IMR-90 (cell line): ENCODE measurements at regions not wholly inside any gene's neighbourhood (a gene's known extent, or its start where the extent isn't known, plus 50 kb on each side); places are given as distances from the start of the nearest gene placed in this dataset.

ENCODE experiments used
- ATAC-seq: fragments of 200-7000 bp; cut with Tn5 transposase; 2 replicates; pipeline ENCODE4 v1.9.1; 2020; ENCODE audit warnings: low read depth, mild to moderate bottlenecking, moderate library complexity
- BruUV-seq: library from RNA; stranded (reverse); fragments of 400-500 nt; replicated peaks from 2 replicates; lab custom pipeline; 2021; lab: Mats Ljungman, UMichigan
- CTCF ChIA-PET: fragments of 300-600 bp; formaldehyde crosslinking; extraction: SDS; loops from one replicate; lab custom pipeline; 2021; ENCODE audit warnings: antibody characterized with exemption; lab: Yijun Ruan, JAX
- POLR2A ChIA-PET: fragments of 300-600 bp; sonication (Branson Sonifier 250); formaldehyde crosslinking; loops from one replicate; lab custom pipeline; 2022; ENCODE audit warnings: antibody characterized with exemption; ENCODE audit not compliant: unreplicated experiment; lab: Charles Lee
- DNase-seq: peaks from one replicate; pipeline ENCODE4 v3.0.0; 2013
- H2AFZ ChIP-seq: replicated peaks from 2 replicates; pipeline ENCODE3; 2013; ENCODE audit warnings: low read length, mild to moderate bottlenecking; ENCODE audit not compliant: poor library complexity
- H2AK5ac ChIP-seq: 2 replicates; pipeline ENCODE4 v1.6.1; 2013; ENCODE audit warnings: low read depth, low read length, inconsistent platforms
- H2AK9ac ChIP-seq: replicated peaks from 2 replicates; pipeline ENCODE3; 2013; ENCODE audit warnings: mild to moderate bottlenecking, low read depth, low read length, moderate library complexity; ENCODE audit not compliant: poor library complexity
- H2BK120ac ChIP-seq: 2 replicates; pipeline ENCODE4 v1.6.1; 2013; ENCODE audit warnings: low read depth, low read length, inconsistent platforms
- H2BK15ac ChIP-seq: 3 replicates; pipeline ENCODE4 v1.6.1; 2013; ENCODE audit warnings: low read depth, low read length, inconsistent platforms
- H2BK20ac ChIP-seq: 2 replicates; pipeline ENCODE4 v1.6.1; 2013; ENCODE audit warnings: low read depth, mild to moderate bottlenecking, inconsistent platforms, low read length, moderate library complexity
- H2BK5ac ChIP-seq: 2 replicates; pipeline ENCODE4 v1.6.1; 2013; ENCODE audit warnings: mild to moderate bottlenecking, low read depth, low read length, inconsistent platforms; ENCODE audit not compliant: poor library complexity, severe bottlenecking
- H3K14ac ChIP-seq: replicated peaks from 2 replicates; pipeline ENCODE4 v1.6.1; 2013; ENCODE audit warnings: low read depth, low read length, inconsistent platforms
- H3K18ac ChIP-seq: 2 replicates; pipeline ENCODE4 v1.6.1; 2013; ENCODE audit warnings: low read depth, low read length, control low read depth
- H3K23ac ChIP-seq: 2 replicates; pipeline ENCODE4 v1.6.1; 2013; ENCODE audit warnings: low read depth, low read length, inconsistent platforms
- H3K27ac ChIP-seq: 2 replicates; pipeline ENCODE4 v1.5.1; 2013; ENCODE audit warnings: mild to moderate bottlenecking, control low read depth, low read length; ENCODE audit not compliant: insufficient read depth
- H3K27me3 ChIP-seq: 2 replicates; pipeline ENCODE4 v1.6.1; 2013; ENCODE audit warnings: low read length; ENCODE audit not compliant: control insufficient read depth, insufficient read depth
- H3K36me3 ChIP-seq: 2 replicates; pipeline ENCODE4 v1.6.1; 2013; ENCODE audit warnings: low read length, mixed read lengths; ENCODE audit not compliant: control insufficient read depth, insufficient read depth
- H3K4ac ChIP-seq: 2 replicates; pipeline ENCODE4 v1.6.1; 2013; ENCODE audit warnings: low read depth, low read length, inconsistent platforms
- H3K4me1 ChIP-seq: 2 replicates; pipeline ENCODE4 v1.6.1; 2013; ENCODE audit warnings: low read length, mixed read lengths; ENCODE audit not compliant: control insufficient read depth, insufficient read depth
- H3K4me2 ChIP-seq: 2 replicates; pipeline ENCODE4 v1.6.1; 2013; ENCODE audit warnings: low read depth, mild to moderate bottlenecking, control low read depth, low read length, moderate library complexity
- H3K4me3 ChIP-seq: 2 replicates; pipeline ENCODE4 v1.5.1; 2013; ENCODE audit warnings: low read depth, mild to moderate bottlenecking, control low read depth, low read length, moderate library complexity; ENCODE audit not compliant: insufficient read depth
- H3K56ac ChIP-seq: 2 replicates; pipeline ENCODE4 v1.6.1; 2013; ENCODE audit warnings: low read length, inconsistent platforms; ENCODE audit not compliant: insufficient read depth; ENCODE audit errors: extremely low read depth
- H3K79me1 ChIP-seq, 2 experiments: 2 replicates each; pipeline ENCODE4 v1.6.1; 2013; ENCODE audit warnings: low read length in 2 of 2, inconsistent platforms in 1 of 2, low read depth in 1 of 2
- H3K9ac ChIP-seq: 2 replicates; pipeline ENCODE4 v1.6.1; 2013; ENCODE audit warnings: low read depth, low read length, control low read depth
- H3K9me1 ChIP-seq: 2 replicates; pipeline ENCODE4 v1.6.1; 2013; ENCODE audit warnings: low read length, inconsistent platforms; ENCODE audit not compliant: insufficient read depth
- H3K9me3 ChIP-seq: 2 replicates; pipeline ENCODE4 v1.6.1; 2013; ENCODE audit warnings: low read length; ENCODE audit not compliant: control insufficient read depth, insufficient read depth
- H4K20me1 ChIP-seq: 2 replicates; pipeline ENCODE4 v1.6.1; 2013; ENCODE audit warnings: low read length, inconsistent platforms; ENCODE audit not compliant: insufficient read depth
- H4K5ac ChIP-seq: 2 replicates; pipeline ENCODE4 v1.6.1; 2013; ENCODE audit warnings: mild to moderate bottlenecking, low read depth, low read length, control low read depth
- H4K8ac ChIP-seq, 2 experiments: 2 replicates each; pipeline ENCODE4 v1.6.1; 2013; ENCODE audit warnings: low read depth in 2 of 2, low read length in 2 of 2, control low read depth in 1 of 2, inconsistent platforms in 1 of 2
- H4K91ac ChIP-seq: 2 replicates; pipeline ENCODE4 v1.6.1; 2013; ENCODE audit warnings: low read depth, low read length, inconsistent platforms; ENCODE audit not compliant: insufficient read depth
- BHLHE40 ChIP-seq: fragments of 150-350 bp; IDR thresholded peaks from 2 replicates; pipeline ENCODE4 v1.6.1; 2016; ENCODE audit warnings: mild to moderate bottlenecking, low read depth, low read length
- CEBPB ChIP-seq: IDR thresholded peaks from 2 replicates; pipeline ENCODE4 v1.6.1; 2012; ENCODE audit warnings: low read depth, low read length, improper control_type of control experiment
- CHD1 ChIP-seq: IDR thresholded peaks from 2 replicates; pipeline ENCODE4 v1.6.1; 2012; ENCODE audit warnings: low read depth, low read length, improper control_type of control experiment
- CTCF ChIP-seq: conservative IDR thresholded peaks from 2 replicates; pipeline ENCODE4 v1.5.1; 2012; ENCODE audit warnings: mild to moderate bottlenecking, low read depth, low read length, improper control_type of control experiment
- ELK1 ChIP-seq: fragments of 150-350 bp; IDR thresholded peaks from 2 replicates; pipeline ENCODE4 v1.6.1; 2016; ENCODE audit warnings: low read depth, mild to moderate bottlenecking, low read length, moderate library complexity, borderline replicate concordance
- FOS ChIP-seq: fragments of 150-350 bp; IDR thresholded peaks from 2 replicates; pipeline ENCODE4 v1.6.1; 2016; ENCODE audit warnings: low read depth, low read length
- MAFK ChIP-seq: IDR thresholded peaks from 2 replicates; pipeline ENCODE4 v1.6.1; 2012; ENCODE audit warnings: low read depth, low read length, improper control_type of control experiment
- NFE2L2 ChIP-seq: fragments of 150-350 bp; IDR thresholded peaks from 2 replicates; pipeline ENCODE4 v1.6.1; 2016; ENCODE audit warnings: low read depth, mild to moderate bottlenecking, low read length
- POLR2A ChIP-seq: IDR thresholded peaks from 2 replicates; pipeline ENCODE4 v1.6.1; 2012; ENCODE audit warnings: mild to moderate bottlenecking, low read depth, low read length
- RAD21 ChIP-seq: IDR thresholded peaks from 2 replicates; pipeline ENCODE4 v1.6.1; 2012; ENCODE audit warnings: low read length, improper control_type of control experiment
- WGBS, 2 experiments: methylation state at CpG; one replicate each; pipeline versions ENCODE4 v1.1.5 to v1.1.7; 2013; ENCODE audit warnings: missing lambda C conversion rate in 2 of 2; ENCODE audit not compliant: insufficient read length in 1 of 2; ENCODE audit errors: extremely low coverage in 2 of 2; 5-methylcytosine and 5-hydroxymethylcytosine counted together
- dilution Hi-C: fragments of 300-500 bp; cut with HindIII; formaldehyde crosslinking; loops from one replicate; pipeline ENCODE4 v1.14.3; 2018; ENCODE audit warnings: low sequenced_read_pairs; ENCODE audit not compliant: unreplicated experiment
- in situ Hi-C: fragments of 300-500 bp; cut with MboI; formaldehyde crosslinking; loops from 3 replicates; pipeline ENCODE4 v1.14.3; 2019; ENCODE audit warnings: low sequenced_read_pairs, inconsistent platforms, mixed read lengths
- intact Hi-C: fragments of 100-400 bp; cut with micrococcal nuclease; formaldehyde crosslinking; loops from 2 replicates; pipeline ENCODE4 v1.10.0; 2022

GRCh38 chr14:51327376-51327775, 87.3 kb downstream of the TMX1 start:
- Histone ChIP-seq H3K27ac (no peak overlapping the region), H2AFZ (no peak overlapping the region), H3K9me3 (no peaks in the 10 kb centered on the region)

More at GRCh38 chr14:51327376-51327775, 87.3 kb downstream of the TMX1 start:
- Histone ChIP-seq H3K56ac (no peak overlapping the region; the same call in 1 of the 2 replicates), H4K91ac (peak overlapping the region; percentile 71), H2AK5ac (no peak overlapping the region), H3K4ac (peak overlapping the region; percentile 92), H2AK9ac (no peak overlapping the region), H2BK5ac (peak overlapping the region; percentile 92), H2BK20ac (peak overlapping the region; percentile 86), H3K14ac (peak overlapping the region; percentile 80), H4K5ac (peak overlapping the region; percentile 43; the same call in 1 of the 2 replicates), H3K27me3 (no peaks in the 10 kb centered on the region), H3K79me1 (no peaks in the 10 kb centered on the region), H2BK15ac (0 out of 3 replicates have a peak overlapping the region, but pooled peaks have one; percentile 9), H3K4me3 (no peak overlapping the region), H2BK120ac (peak overlapping the region; percentile 94), H3K23ac (peak overlapping the region; percentile 55; the same call in 1 of the 2 replicates), H3K36me3 (no peaks in the 10 kb centered on the region), H4K20me1 (no peaks in the 10 kb centered on the region), H3K9me1 (peaks cover 4% of the 10 kb centered on the region), H4K8ac (peak overlapping the region in 1 of 2 experiments; percentile 33; a peak in 3 of 4 replicates), H3K9ac (no peak overlapping the region), H3K4me1 (peaks cover 16% of the 10 kb centered on the region), H3K18ac (peak overlapping the region; percentile 65), H3K4me2 (peak overlapping the region; percentile 21; the same call in 1 of the 2 replicates)
- no peak; the same call in 1 of the 2 replicates for ATAC-seq
- in situ Hi-C loops: no loop called here
- peak; percentile 52 for DNase-seq
- no TSS peak for BruUV-seq
- no peak for TF ChIP-seq MAFK
- TF ChIP-seq ELK1: no peak
- TF ChIP-seq BHLHE40: no peak
- no peak for TF ChIP-seq POLR2A
- TF ChIP-seq CHD1: no peak
- TF ChIP-seq CEBPB: no peak
- TF ChIP-seq CTCF: no peak
- TF ChIP-seq FOS: no peak
- no peak for TF ChIP-seq RAD21
- TF ChIP-seq NFE2L2: no peak
- CTCF ChIA-PET: no interaction called here
- no CpG with 5 or more reads among the region's 1 CpG for WGBS, 2 experiments
- dilution Hi-C loops: no loop called here
- POLR2A ChIA-PET: no interaction called here
- intact Hi-C loops: loop anchor here (5.0 kb wide), 1 partner anchor 40 kb away; no protein-coding TSS in a partner anchor
